ENCODE measurements at regions not wholly inside any gene's neighbourhood (a gene's known extent, or its start where the extent isn't known, plus 50 kb on each side); places are given as distances from the start of the nearest gene placed in this dataset.

DNA sequence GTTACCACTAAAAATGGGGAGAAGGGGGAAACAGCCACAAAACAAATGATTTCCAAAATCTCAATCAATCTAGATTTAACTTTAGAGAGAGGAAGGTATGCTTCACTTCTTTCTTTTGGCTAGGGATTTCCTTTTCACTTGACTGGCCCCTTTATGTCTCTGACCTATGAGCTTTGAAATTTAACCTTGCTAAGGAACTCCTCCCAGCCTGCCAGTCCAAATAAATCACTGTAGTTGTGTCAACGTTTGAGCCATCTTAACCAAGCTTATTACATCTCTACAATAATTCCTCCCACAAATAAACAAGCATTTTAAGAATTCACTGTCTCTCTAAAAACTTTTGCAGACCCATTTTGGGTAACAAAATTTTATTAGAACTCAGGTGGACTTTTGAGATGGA is 315.5 kb upstream of the CELF2 start:
- DNase-seq (ENCODE audit: low read depth): no peak
- TF ChIP-seq, protein P1, sequence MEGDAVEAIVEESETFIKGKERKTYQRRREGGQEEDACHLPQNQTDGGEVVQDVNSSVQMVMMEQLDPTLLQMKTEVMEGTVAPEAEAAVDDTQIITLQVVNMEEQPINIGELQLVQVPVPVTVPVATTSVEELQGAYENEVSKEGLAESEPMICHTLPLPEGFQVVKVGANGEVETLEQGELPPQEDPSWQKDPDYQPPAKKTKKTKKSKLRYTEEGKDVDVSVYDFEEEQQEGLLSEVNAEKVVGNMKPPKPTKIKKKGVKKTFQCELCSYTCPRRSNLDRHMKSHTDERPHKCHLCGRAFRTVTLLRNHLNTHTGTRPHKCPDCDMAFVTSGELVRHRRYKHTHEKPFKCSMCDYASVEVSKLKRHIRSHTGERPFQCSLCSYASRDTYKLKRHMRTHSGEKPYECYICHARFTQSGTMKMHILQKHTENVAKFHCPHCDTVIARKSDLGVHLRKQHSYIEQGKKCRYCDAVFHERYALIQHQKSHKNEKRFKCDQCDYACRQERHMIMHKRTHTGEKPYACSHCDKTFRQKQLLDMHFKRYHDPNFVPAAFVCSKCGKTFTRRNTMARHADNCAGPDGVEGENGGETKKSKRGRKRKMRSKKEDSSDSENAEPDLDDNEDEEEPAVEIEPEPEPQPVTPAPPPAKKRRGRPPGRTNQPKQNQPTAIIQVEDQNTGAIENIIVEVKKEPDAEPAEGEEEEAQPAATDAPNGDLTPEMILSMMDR (IDR thresholded peaks at IDR 0.05; ENCODE audit: insufficient read depth, low read depth, low read length): no peak
- no peak overlapping the region for H3K4me3 ChIP-seq (ENCODE audit: low read depth, low read length)

DNA sequence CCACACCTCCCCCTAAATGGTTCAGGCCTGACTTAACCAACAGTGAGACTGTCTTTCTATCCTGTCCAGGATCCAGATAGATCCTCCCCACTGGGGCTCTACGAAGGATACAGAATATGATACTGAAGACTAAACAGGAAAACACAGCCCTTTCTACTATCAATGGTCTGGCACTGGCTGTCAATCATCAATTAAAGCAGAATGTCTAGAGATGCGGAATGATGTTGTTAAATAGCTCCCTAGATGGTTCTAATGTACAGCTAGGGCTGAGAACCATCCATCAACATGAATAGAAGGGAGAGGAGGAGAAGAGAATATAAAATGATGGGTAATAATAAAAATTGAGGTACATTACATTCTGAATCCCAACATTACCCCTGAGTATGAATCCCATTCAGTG is 314.3 kb upstream of the CELF2 start:
- DNase-seq (ENCODE audit: low read depth): no peak

DNA sequence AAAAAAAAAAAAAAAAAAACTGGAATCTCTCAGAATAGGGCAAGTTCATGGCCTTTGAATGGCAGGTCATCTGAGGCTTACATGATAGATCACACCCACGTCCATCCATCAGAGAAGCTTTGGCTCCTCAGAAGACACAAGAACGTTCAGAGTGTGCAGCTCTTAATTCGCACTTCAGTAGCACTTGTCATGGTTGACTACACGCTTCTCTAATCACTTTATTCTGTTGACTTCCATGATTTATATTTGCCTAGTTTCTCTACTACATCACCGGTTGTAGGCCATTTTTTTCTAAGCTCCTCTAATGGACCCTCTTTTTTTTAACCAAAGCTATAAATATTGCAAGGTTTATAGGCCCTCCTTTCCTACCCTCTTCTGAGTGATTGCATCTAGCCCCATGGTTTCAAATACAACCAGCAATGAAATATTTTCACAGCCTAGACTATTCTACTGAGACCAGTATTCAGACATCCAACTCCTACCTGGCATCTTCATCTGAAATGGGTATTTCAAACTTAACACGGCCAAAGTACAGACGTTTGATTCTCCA is 305.4 kb upstream of the CELF2 start:
- no peak for DNase-seq (ENCODE audit: low read depth)
- TF ChIP-seq, protein P1 (IDR thresholded peaks at IDR 0.05; ENCODE audit: insufficient read depth, low read depth, low read length): no peak
- H3K4me3 ChIP-seq (ENCODE audit: low read depth, low read length): no peak overlapping the region

More for the DNA sequence above, 314.3 kb upstream of the CELF2 start:
- TF ChIP-seq, protein P1 (IDR thresholded peaks at IDR 0.05; ENCODE audit: insufficient read depth, low read depth, low read length): no peak
- H3K4me3 ChIP-seq (ENCODE audit: low read depth, low read length): no peak overlapping the region

GRCh38 chr10:10714327-10714726 is 303.3 kb upstream of the CELF2 start:
- TF ChIP-seq, protein P1 (IDR thresholded peaks at IDR 0.05; ENCODE audit: insufficient read depth, low read depth, low read length): no peak
- no peak overlapping the region for H3K4me3 ChIP-seq (ENCODE audit: low read depth, low read length)
- no peak for DNase-seq (ENCODE audit: low read depth)

DNA sequence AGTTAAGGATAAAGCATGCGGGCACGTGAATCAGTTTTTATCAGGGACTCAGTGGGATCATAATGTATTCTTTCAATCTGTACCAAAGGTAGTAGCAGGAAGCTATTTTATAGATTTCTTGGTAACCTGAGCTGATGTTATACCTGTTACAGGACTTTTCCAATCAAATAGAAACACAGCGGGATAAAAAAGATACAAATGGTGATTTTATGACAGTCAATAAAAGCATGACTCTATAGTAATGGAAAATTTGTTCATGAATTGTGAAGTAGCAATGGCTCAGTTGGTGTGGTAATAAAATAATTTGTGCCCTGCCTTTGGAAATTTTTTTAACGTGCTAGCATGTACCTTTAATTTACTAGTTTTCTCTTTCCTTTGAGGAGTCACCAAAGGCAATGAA is 300.7 kb upstream of the CELF2 start:
- TF ChIP-seq, protein P1 (IDR thresholded peaks at IDR 0.05; ENCODE audit: insufficient read depth, low read depth, low read length): no peak
- no peak overlapping the region for H3K4me3 ChIP-seq (ENCODE audit: low read depth, low read length)
- no peak for DNase-seq (ENCODE audit: low read depth)

DNA sequence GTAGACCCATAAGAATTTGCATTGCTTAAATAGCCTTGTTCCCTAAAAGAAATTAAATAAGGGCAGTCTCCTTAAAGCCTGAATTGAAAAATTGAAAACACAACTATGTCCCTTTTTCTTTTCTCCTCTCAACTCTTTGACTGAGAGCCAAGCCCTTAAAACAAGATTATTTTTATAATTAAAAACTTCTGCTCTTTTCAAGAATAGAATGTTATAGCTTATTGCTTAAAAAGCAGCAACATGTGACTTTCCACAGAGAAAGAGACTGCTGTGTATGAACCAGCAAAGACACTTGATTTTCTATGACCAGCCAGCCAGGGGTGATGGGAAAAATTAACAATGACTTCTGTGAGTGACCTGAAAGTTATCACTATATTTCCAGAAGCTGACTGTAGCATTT is 295.2 kb upstream of the CELF2 start:
- H3K4me3 ChIP-seq (ENCODE audit: low read depth, low read length): no peak overlapping the region
- DNase-seq (ENCODE audit: low read depth): no peak
- TF ChIP-seq, protein P1 (IDR thresholded peaks at IDR 0.05; ENCODE audit: insufficient read depth, low read depth, low read length): no peak

- DNase-seq (ENCODE audit: low read depth): no peak
- TF ChIP-seq, protein P1 (IDR thresholded peaks at IDR 0.05; ENCODE audit: insufficient read depth, low read depth, low read length): no peak
- H3K4me3 ChIP-seq (ENCODE audit: low read depth, low read length): no peak overlapping the region
These were observed 292.5 kb upstream of the CELF2 start for GRCh38 chr10:10725196-10725595.
